ENCODE measurements at regions not wholly inside any gene's neighbourhood (a gene's known extent, or its start where the extent isn't known, plus 50 kb on each side); places are given as distances from the start of the nearest gene placed in this dataset.

- no peak for DNase-seq
Observed at GRCh38 chr21:24988941-24989340, 618.3 kb downstream of the MRPL39 start.

DNA sequence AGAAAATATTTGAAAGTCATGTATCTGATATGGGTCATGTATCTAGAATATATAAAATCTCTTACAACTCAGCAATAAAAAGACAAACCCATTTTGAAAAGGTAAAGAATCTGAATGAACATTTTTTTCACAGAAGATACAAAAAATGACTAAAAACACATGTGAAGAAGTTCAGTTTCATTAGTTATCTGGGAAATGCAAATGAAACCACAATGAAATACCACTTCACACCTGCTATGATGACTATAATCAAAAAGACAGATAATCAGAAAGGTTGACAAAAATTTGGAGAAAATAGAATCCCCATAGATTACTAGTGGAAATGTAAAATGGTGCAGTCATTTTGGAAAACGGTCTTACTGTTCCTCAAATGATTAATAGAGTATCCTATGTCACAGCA lies 631.0 kb downstream of the MRPL39 start:
- no peak for DNase-seq

- no peak for DNase-seq
Observed at GRCh38 chr21:24969068-24969467, 638.2 kb downstream of the MRPL39 start.

DNA sequence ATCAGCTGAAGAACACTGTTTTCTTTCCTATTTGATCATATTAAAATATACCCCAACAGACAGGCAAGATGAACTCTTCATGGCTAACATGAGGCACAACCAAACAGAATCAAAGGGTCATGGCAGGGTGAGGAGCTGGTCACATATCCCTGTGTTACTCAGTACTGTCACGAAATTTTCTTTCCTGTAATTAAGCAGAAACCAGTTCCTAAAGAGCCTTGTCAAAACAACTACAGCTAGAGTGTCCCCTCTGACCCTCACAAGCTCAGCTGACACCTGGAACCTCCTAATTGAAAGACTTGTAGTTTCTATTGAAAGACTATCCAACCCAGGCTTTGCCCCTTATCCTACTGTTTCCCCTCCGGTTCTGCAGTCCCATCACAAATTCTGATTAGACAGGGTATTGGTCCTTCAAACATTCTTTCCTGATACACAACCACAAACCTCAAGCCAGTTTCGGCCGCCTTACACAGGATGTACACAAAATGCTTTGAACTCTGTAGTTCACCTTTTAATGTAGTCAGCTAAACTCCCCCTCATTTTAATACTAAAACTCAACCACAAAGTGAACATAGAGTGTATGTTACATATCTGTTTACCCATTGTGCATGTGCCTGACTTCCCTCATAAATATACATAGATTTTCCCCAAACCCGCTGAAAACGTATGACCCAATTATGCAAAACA lies 651.9 kb downstream of the MRPL39 start:
- no peak for DNase-seq

- DNase-seq: no peak
Observed at GRCh38 chr21:24948186-24948585, 659.1 kb downstream of the MRPL39 start.

- no peak for DNase-seq
Observed at GRCh38 chr21:24945910-24946309, 661.4 kb downstream of the MRPL39 start.

DNA sequence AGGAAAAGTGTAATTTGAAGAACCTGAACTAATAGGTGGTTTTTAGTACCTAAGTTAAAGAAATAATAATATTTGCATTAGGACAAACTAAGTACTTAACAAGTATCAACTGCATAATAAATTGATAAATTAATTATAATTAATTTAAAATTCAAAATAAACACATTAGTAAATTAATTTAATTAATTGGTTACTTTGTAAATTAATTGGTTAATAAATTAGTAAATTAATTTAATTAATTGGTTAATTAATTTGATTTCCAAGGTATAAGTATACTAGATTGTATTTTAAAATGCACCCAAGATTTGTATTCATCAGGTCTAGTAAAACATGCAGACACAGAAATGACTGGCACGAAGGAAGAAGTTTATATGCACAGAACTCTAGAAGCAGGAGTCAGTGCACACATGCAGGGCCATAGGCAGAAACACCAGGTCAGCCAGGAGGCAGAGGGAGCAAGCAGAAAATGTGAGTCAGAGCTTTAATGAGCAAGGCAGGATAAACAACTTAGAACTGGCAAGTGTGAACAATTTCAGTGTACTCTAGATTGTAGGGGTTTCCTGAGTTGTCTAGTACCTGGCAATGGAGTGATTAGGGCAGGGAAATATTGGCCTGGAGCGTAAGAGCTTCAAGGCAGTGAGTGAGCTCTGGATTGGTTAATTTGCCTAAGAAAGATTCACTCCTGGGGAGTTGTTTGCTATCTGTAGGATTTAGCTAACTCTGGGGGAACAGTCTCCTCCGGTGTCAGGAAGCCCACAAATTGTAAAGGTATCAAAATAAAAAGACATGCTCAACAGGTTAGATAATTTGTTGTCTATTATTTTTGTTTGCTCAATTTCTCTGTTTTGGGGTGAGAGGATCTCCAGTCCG lies 665.7 kb downstream of the MRPL39 start:
- no peak for DNase-seq

DNA sequence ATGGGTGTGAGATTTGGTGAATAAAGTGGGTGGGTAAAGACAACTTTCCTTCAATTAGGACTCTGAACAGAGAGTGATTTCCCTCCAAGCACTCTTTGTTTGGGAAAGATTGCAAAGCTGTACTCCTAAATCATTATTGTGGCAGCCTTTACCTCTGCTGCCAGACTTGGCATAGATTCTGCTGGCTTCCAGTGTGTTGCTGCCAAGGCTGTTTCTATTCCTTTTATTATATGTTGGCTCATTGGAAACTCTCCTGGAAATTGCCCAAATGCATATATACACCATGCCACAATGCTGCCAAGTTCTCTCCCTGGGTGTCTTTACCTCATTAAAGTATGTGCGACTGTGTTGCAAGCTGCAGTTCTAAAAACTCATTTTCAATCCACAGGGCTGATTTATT lies 668.0 kb downstream of the MRPL39 start:
- DNase-seq: no peak

DNA sequence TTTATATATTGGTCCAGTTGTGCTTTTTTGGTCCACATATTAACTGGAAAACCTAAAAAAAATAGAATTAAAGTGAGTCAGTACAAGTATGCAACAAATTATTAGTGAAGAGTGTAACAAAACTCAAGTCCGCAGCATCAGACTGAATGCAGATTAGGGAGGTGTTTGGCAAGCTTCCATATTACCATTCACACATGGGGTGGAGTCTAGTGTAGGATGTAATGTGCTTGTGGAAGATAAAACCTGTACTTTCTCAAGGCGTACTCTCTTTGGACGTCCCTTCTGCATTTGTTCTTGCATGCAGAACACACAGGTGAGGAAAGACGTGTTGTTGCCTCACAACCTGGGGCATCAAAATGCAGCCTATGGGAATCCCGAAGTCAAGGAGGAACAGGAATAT lies 668.7 kb downstream of the MRPL39 start:
- DNase-seq: no peak

DNA sequence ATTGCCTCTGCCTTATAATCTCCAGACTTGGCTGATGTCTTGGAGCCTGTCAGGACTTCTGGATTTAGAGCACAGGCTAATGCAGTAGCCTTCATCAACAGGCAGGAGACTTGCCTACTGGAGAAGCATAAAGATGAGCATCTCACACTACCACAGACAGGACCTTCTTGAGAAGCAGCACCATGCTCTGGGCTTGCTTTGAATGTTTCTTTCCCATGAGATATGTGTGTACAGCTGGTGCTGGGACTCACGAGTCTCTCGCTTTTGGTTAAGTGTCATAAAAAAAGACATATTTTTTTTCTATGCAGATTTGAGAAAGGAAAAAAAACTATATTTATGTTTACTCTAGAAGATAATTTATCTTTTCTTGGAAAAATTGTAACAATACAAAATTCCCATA lies 671.3 kb downstream of the MRPL39 start:
- DNase-seq: no peak

DNA sequence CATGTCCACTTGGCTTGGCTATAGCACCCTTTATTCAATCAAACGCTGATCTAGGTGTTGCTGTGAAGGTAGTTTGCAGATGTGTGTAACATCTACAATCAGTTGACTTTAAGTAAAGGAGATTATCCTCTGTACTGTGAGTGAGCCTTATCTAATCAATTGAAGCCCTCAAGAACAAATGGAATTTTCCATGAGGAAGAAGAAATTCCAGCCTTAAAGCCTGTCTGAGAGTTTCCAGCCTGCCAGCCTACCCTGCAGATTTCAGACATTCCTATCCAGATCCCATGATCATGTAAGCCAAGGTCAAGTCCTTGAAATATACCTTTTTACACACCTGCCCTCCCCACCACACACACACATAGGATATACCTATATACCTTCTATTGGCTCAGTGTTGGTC lies 696.7 kb downstream of the MRPL39 start:
- no peak for DNase-seq

GRCh38 chr21:24903994-24904635 lies 703.2 kb downstream of the MRPL39 start:
- no peak for DNase-seq

DNA sequence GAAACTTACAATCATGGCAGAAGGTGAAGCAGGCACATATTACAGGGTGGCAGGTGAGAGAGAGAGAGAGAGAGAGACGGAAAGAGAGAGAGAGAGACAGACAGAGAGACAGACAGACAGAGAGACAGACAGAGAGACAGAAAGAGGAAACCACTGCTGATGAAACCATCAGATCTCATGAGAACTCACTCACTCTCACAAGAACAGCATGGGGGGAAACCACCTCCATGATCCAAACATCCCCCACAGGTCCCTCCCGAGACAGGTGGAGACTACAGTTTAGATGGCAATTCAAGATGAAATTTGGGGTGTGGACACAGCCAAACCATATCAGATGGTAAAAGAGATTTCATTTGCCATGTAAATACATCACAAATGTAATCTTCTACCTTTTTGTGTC lies 708.1 kb downstream of the MRPL39 start:
- no peak for DNase-seq

DNA sequence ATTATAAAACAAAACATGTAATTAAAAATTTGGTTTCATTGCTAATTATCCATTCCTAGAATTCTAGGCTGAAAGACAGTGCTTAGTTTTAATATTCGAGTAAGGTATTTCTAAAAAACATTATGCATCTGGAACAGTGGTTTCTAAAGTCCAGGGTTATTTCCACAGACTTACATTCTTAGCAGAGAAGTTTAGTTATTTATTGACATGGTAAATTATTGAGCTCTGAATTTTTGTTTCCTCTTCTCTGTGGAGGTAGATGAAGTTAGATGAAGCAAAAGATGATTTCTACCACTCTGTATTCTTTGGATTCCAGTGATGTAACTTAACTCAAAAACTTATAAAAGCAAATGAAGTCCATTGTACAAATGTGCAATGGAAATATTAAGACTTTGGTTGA lies 709.4 kb downstream of the MRPL39 start:
- no peak for DNase-seq

DNA sequence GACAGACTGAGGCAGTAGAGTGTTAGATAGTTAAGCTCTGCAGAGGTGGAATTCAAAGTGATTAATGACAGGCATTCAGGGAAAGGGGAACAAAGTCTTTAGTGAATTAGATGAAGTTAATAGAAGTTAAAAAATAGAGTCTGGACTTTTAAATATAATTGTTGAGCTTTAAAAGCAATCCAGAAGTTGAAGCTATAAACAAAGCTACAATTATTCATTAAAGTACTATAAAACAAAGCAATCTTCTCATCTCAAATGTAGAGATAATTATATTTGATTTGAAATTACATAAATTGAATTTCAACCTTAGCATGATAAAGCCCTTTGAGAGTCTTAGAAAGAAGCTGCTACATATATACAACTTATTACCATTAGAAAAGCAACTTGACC lies 710.6 kb downstream of the MRPL39 start:
- DNase-seq: no peak

GRCh38 chr21:24895885-24896734 lies 711.2 kb downstream of the MRPL39 start:
- DNase-seq: no peak

GRCh38 chr21:24894324-24894723 lies 713.0 kb downstream of the MRPL39 start:
- DNase-seq: no peak

GRCh38 chr21:24890021-24890420 lies 717.3 kb downstream of the MRPL39 start:
- no peak for DNase-seq

DNA sequence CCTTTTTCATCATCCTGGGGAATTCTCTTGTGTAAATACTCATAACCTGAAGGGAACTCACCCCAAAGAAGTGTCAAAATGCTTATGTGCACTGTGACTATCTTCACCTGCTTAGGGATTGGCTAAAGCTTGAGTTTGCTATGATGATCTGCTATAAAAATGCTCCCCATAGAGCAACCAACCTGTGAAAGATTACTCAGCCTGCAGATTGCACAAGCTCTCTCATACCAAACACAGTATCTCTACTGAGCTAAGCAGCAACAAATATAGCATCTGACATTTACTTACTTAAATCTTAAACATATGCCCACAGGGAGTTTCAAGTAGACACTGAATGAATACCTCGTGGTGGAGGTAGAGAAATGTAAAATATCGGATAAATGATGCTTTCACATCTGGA lies 725.8 kb downstream of the MRPL39 start:
- no peak for DNase-seq

- no peak for DNase-seq
Observed at GRCh38 chr21:24870633-24871032, 736.6 kb downstream of the MRPL39 start.

DNA sequence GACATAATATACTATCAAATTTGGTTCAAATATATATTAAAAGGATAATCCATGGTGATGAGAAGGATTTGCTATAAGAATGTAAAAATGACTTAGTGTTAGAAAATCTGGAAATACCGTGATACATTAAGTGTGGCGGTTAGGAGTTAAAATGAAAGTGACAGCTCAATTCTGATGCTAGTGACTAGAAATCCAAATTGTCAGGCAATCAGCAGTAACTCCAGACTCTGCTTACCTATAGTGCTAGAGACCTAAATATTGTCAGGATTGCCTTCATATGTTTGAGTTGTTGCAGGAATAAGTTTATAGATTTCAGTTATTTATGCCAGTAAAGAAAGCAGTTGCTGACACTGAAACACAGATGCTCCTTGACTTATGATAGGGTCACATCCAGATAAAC lies 737.4 kb downstream of the MRPL39 start:
- DNase-seq: no peak

- no peak for DNase-seq
Observed at GRCh38 chr21:24868117-24868516, 739.2 kb downstream of the MRPL39 start.

- DNase-seq: no peak
Observed at GRCh38 chr21:24861471-24861870, 745.8 kb downstream of the MRPL39 start.

Measured in 8988T (cell line).